ENCODE measurements at regions not wholly inside any gene's neighbourhood (a gene's known extent, or its start where the extent isn't known, plus 50 kb on each side); places are given as distances from the start of the nearest gene placed in this dataset.

DNA sequence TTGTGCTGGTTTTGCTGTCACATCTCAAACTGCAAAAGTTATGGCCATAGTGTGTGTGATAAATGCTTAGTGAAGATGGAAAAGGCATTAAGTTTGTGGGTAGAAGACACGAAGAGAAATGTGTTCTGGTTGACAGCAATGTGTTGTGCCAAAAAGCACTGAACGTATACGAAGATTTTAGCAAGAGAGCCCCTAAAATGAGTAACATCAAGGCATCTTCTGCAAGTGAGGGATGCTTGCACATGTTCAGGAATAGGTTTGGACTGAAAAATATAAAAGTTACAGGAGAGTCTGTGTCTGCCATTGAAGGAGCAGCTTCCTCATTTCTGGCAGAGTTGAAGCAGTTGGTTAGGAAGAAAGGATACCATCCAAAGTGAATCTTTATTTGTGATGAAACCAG lies 167.1 kb downstream of the ADAMTS15 start:
- WGBS, 3 donors: 70 to 78% (median 73%) methylated on average over 3 of the region's 3 CpGs
- intact Hi-C loops (cut with DNase I): no loop called here
- DNase-seq: no peak
- Histone ChIP-seq H3K27ac (no peak overlapping the region), H3K27me3 (no peaks in the 10 kb centered on the region), H3K4me3 (no peak overlapping the region), H3K4me1 (ENCODE audit: insufficient read depth) (peaks cover 3% of the 10 kb centered on the region), H3K9me3 (no peaks in the 10 kb centered on the region), H3K36me3 (no peaks in the 10 kb centered on the region)
- TF ChIP-seq EP300 (IDR thresholded peaks at IDR 0.05): no peak
- TF ChIP-seq POLR2A (IDR thresholded peaks at IDR 0.05): no peak
- TF ChIP-seq, protein P1, sequence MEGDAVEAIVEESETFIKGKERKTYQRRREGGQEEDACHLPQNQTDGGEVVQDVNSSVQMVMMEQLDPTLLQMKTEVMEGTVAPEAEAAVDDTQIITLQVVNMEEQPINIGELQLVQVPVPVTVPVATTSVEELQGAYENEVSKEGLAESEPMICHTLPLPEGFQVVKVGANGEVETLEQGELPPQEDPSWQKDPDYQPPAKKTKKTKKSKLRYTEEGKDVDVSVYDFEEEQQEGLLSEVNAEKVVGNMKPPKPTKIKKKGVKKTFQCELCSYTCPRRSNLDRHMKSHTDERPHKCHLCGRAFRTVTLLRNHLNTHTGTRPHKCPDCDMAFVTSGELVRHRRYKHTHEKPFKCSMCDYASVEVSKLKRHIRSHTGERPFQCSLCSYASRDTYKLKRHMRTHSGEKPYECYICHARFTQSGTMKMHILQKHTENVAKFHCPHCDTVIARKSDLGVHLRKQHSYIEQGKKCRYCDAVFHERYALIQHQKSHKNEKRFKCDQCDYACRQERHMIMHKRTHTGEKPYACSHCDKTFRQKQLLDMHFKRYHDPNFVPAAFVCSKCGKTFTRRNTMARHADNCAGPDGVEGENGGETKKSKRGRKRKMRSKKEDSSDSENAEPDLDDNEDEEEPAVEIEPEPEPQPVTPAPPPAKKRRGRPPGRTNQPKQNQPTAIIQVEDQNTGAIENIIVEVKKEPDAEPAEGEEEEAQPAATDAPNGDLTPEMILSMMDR (IDR thresholded peaks at IDR 0.05): no peak

DNA sequence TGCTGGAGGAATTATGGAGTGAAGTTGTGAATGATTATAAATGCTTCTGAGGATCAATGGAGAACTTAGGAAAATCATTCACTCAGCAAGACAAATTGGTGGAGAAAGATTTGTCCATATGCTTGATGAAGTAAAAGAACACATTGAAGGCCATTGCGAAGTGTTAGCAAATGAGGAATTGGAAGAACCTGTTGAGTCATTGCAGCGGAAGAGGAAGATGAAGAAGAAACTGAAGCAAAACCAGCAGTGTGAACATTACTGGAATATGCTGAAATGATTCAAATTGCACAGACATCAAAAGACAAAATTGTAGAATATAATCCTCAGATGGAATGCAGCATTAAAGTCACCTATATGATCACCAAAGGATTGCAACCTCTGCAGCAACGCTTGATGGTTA lies 168.1 kb downstream of the ADAMTS15 start:
- WGBS, 3 donors: 89 to 90% (median 90%) methylated on average over 3 of the region's 3 CpGs
- no peaks in the 10 kb centered on the region for H3K36me3 ChIP-seq
- H3K27ac ChIP-seq: no peak overlapping the region
- peaks cover 2% of the 10 kb centered on the region for H3K4me1 ChIP-seq (ENCODE audit: insufficient read depth)
- no peak for TF ChIP-seq POLR2A (IDR thresholded peaks at IDR 0.05)
- TF ChIP-seq, protein P1 (IDR thresholded peaks at IDR 0.05): no peak
- no peak for TF ChIP-seq EP300 (IDR thresholded peaks at IDR 0.05)
- H3K27me3 ChIP-seq: no peaks in the 10 kb centered on the region
- intact Hi-C loops (cut with DNase I): no loop called here
- no peak overlapping the region for H3K4me3 ChIP-seq
- DNase-seq: no peak
- no peaks in the 10 kb centered on the region for H3K9me3 ChIP-seq

DNA sequence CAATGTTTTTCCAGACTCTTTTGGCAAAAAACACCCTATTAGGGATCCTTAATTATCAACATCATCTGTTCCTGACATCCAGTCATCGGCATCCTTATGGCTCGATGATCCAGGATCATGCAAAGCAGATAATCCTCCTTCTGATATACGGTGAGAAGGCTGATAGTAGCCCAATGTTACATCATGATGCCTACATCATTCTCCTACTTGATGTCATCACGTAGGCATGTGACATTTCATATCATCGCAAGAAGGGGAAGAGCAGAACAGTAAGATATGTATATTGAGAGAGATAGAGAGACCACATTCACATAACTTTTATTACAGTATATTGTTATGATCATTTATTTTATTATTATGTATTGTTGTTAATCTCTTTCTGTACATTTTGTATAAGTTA lies 168.6 kb downstream of the ADAMTS15 start:
- Histone ChIP-seq H3K27ac (no peak overlapping the region), H3K36me3 (no peaks in the 10 kb centered on the region), H3K9me3 (no peaks in the 10 kb centered on the region), H3K4me1 (ENCODE audit: insufficient read depth) (no peaks in the 10 kb centered on the region), H3K4me3 (no peak overlapping the region), H3K27me3 (no peaks in the 10 kb centered on the region)
- intact Hi-C loops (cut with DNase I): no loop called here
- TF ChIP-seq EP300 (IDR thresholded peaks at IDR 0.05) (no peak), POLR2A (IDR thresholded peaks at IDR 0.05) (no peak)
- TF ChIP-seq, protein P1 (IDR thresholded peaks at IDR 0.05): no peak
- WGBS, 3 donors: 87 to 91% (median 91%) methylated on average over 5 of the region's 5 CpGs
- no peak for DNase-seq

DNA sequence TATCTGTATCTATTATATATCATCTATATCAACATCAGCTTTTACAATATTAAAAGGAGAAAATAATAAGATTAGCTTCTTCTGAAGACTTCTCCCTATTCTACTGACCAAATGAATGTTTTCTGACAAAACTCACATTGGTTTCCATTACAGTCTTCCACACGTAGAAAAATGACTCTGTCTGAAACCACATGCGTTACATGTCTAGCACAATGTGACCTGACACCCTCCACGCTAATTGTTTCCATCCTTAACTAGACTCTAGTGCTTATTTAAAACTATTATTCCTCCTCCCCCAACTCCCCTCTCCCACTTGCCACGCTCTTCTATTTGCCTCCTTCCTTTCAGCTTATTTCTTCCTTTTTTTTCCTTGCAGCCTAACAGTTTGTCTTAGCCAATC lies 172.1 kb downstream of the ADAMTS15 start:
- H3K27me3 ChIP-seq: no peaks in the 10 kb centered on the region
- H3K36me3 ChIP-seq: no peaks in the 10 kb centered on the region
- no peak for DNase-seq
- intact Hi-C loops (cut with DNase I): no loop called here
- 79 to 85% (median 81%) methylated on average over 4 of the region's 4 CpGs for WGBS, 3 donors
- H3K4me1 ChIP-seq (ENCODE audit: insufficient read depth): peaks cover 2% of the 10 kb centered on the region
- no peak overlapping the region for H3K4me3 ChIP-seq
- no peak overlapping the region for H3K27ac ChIP-seq
- no peaks in the 10 kb centered on the region for H3K9me3 ChIP-seq
- TF ChIP-seq EP300 (IDR thresholded peaks at IDR 0.05) (no peak), POLR2A (IDR thresholded peaks at IDR 0.05) (no peak)

DNA sequence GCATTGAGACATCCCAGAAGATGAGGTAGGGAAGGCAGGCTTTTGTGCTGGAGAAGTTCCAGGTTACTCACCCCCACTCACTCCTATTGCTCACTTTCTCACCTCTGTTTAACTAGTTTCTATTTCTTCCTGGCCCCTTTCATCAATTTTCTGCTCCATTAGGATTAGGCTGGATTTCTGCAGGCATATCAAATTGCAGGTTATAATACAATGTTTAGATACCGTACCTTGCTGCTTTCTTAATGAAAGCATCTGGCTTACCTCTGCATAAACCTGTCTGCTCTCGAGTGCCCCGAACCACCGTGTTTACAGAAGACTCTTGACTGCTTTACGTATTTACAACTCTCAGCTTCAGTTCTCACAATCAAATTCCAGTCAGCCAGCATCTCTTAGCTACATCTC lies 173.7 kb downstream of the ADAMTS15 start:
- intact Hi-C loops (cut with DNase I): no loop called here
- Histone ChIP-seq H3K4me3 (no peak overlapping the region), H3K4me1 (ENCODE audit: insufficient read depth) (peaks cover 2% of the 10 kb centered on the region), H3K36me3 (no peaks in the 10 kb centered on the region), H3K27me3 (no peaks in the 10 kb centered on the region), H3K9me3 (no peaks in the 10 kb centered on the region), H3K27ac (no peak overlapping the region)
- 58 to 63% (median 61%) methylated on average over 5 of the region's 5 CpGs for WGBS, 3 donors
- TF ChIP-seq EP300 (IDR thresholded peaks at IDR 0.05) (no peak), POLR2A (IDR thresholded peaks at IDR 0.05) (no peak)
- no peak for DNase-seq

Data from ovary (tissue), 7 donors.